ENCODE measurements at regions not wholly inside any gene's neighbourhood (a gene's known extent, or its start where the extent isn't known, plus 50 kb on each side); places are given as distances from the start of the nearest gene placed in this dataset.
A peak's percentile ranks its signal among the peaks of the same experiment; 100 is the strongest.

DNA sequence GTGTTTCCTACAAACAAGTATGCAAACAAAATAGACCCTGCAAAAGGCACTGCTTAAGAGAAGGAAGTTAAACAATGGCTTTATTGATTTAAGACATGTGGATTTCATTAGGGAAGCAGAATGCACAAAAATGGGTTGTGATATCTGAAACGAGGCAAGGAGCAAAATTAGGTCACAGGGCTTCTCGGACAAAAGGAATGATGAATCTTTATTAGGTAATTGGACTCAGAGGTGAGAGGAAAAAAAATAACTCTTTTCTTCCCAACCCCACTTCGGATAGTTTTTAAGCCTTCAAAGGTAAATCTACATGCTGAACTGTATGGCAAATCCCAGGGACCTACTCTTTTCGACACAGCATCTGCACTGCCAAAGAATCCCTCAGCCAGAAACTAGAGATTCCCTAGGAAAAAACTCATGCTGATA is 183.0 kb upstream of the TAB2 start:
- DNase-seq (ENCODE audit: extremely low read depth, low read depth): peak; percentile 32
- TF ChIP-seq, protein P1, sequence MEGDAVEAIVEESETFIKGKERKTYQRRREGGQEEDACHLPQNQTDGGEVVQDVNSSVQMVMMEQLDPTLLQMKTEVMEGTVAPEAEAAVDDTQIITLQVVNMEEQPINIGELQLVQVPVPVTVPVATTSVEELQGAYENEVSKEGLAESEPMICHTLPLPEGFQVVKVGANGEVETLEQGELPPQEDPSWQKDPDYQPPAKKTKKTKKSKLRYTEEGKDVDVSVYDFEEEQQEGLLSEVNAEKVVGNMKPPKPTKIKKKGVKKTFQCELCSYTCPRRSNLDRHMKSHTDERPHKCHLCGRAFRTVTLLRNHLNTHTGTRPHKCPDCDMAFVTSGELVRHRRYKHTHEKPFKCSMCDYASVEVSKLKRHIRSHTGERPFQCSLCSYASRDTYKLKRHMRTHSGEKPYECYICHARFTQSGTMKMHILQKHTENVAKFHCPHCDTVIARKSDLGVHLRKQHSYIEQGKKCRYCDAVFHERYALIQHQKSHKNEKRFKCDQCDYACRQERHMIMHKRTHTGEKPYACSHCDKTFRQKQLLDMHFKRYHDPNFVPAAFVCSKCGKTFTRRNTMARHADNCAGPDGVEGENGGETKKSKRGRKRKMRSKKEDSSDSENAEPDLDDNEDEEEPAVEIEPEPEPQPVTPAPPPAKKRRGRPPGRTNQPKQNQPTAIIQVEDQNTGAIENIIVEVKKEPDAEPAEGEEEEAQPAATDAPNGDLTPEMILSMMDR (IDR thresholded peaks at IDR 0.05; ENCODE audit: low read depth, low read length): no peak

DNA sequence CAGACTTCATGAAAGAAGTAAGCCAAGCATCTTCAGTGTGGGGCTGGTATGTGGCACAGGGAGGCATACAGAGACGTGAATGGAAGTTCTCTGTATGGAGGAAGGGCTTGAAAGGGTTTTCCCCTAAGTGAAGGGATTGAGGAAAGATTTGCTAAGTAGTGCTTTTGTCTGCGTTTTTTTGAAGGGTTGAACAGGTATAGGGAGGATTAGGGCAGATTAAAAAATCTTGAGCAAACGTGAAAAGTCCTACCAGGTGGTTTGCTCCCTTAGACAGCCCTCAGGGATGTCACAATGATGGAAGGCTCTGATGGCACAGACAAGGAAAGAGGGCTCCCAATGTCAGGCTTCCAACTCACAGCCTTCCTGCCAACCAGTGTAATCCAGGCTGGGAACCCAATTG is 181.7 kb upstream of the TAB2 start:
- DNase-seq (ENCODE audit: extremely low read depth, low read depth): no peak
- TF ChIP-seq, protein P1 (IDR thresholded peaks at IDR 0.05; ENCODE audit: low read depth, low read length): no peak

- DNase-seq (ENCODE audit: extremely low read depth, low read depth): no peak
- TF ChIP-seq, protein P1 (IDR thresholded peaks at IDR 0.05; ENCODE audit: low read depth, low read length): no peak
Observed at GRCh38 chr6:149136273-149136912, 181.1 kb upstream of the TAB2 start.

GRCh38 chr6:149136913-149137286 is 180.6 kb upstream of the TAB2 start:
- TF ChIP-seq, protein P1 (IDR thresholded peaks at IDR 0.05; ENCODE audit: low read depth, low read length): no peak
- no peak for DNase-seq (ENCODE audit: extremely low read depth, low read depth)

DNA sequence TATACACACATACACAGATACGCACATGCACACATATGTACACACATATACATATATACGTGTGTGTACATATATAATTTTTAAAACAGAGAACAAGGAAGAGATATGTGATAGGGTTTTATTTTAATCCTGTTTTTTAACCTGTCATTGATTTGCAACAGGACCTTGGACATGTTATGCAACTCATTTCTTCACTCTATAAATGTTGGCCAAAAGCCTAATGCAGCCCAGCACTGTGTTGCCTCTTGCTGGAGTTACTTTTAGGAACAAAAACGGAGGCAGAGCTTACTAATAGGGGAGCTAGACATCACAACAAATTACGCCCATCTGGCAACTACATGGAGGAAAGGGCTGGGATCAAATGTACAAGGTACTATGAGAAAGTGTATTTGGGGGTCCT is 179.9 kb upstream of the TAB2 start:
- TF ChIP-seq, protein P1 (IDR thresholded peaks at IDR 0.05; ENCODE audit: low read depth, low read length): no peak
- peak; percentile 15 for DNase-seq (ENCODE audit: extremely low read depth, low read depth)

DNA sequence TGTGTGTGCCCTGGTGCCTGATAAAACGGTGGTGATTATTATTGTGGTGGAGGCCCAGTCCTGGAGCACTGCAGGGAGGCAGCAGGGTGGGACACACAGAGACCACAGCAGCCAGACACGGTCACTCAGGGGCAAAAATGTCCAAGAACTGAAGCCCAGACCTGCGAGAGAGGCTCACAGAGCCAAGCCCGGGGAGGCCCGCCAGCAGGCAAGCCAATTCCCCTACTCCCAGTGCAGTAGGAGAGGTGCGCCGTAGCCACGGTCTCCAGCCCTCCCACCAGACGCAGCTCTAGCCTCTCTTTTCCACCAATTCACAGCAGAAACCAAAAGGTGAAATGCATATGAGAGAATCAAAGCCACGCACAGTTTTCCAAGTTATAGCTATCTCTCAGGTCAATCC is 179.4 kb upstream of the TAB2 start:
- TF ChIP-seq, protein P1 (IDR thresholded peaks at IDR 0.05; ENCODE audit: low read depth, low read length): no peak
- no peak for DNase-seq (ENCODE audit: extremely low read depth, low read depth)

DNA sequence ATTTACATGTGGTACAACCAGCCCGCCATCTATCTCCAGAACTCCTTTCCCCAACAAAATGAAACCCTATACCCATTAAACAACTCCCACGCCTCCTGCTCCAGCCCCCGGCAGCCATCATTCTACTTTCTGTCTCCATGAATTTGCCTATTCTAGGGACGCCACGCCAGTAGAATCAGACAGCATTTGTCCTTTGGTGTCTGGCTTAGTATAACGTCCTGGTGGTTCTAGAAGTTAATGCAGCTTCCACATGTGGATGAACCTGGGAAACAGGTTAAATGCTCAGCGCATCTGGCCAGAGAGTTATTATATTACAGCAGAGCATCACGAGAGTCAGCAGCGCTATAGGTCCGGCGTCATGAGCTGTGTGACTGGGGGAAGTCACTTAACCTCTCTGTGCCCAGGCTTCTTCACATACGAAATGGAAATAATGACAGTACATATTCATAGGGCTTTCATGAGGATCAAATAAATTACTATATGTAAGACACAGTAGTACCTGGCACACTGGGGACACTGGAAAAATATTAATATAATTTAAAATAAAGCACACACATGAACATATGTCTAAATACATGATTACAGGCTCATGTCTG is 178.7 kb upstream of the TAB2 start:
- TF ChIP-seq, protein P1 (IDR thresholded peaks at IDR 0.05; ENCODE audit: low read depth, low read length): no peak
- no peak for DNase-seq (ENCODE audit: extremely low read depth, low read depth)
